ENCODE measurements at regions not wholly inside any gene's neighbourhood (a gene's known extent, or its start where the extent isn't known, plus 50 kb on each side); places are given as distances from the start of the nearest gene placed in this dataset.

DNA sequence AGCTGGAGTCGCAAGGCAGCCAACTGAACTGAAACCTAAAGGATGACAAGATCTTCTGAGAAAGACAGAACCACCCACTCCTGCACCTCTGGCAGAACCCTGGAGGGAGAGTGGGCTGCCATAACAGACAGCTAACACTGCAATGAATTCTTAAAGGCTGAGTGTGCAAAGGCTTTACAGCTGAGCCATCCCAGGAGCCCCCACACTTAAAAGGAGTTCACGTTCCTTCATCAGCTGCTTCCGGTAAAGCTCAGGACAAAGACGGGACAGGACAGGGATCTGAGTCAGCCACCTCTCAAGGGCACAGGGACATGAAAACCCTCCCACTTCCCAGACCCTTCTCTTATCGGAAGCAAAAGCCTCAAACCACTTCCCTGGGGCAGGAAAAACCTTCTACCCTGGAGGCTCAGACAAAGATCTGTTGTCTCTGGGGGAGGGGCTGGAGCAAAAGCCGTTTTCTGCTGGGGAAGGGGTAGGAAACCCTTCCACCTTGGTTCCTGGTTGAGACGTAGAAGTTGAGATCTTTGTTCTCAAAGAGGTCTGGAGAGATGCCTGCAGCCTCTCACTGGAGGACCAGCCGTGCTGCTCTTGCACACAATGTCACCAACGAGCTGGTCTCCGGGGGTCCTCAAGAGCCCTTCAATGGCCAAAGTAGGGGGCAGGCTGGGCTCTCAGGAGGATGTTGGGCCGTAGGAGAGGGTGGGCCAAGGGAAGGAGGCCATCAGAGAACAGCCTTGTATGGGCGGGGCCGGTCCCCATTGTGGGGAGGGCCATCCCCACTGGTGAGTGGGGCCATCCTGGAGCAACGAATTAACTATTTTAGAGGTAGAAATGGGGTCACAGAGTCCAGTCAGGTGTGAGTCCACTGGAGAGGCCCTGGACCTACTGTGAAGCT is 452.4 kb downstream of the PTPRU start:
- TF ChIP-seq POLR2A (IDR thresholded peaks at IDR 0.05) = no peak
- TF ChIP-seq, protein P1, sequence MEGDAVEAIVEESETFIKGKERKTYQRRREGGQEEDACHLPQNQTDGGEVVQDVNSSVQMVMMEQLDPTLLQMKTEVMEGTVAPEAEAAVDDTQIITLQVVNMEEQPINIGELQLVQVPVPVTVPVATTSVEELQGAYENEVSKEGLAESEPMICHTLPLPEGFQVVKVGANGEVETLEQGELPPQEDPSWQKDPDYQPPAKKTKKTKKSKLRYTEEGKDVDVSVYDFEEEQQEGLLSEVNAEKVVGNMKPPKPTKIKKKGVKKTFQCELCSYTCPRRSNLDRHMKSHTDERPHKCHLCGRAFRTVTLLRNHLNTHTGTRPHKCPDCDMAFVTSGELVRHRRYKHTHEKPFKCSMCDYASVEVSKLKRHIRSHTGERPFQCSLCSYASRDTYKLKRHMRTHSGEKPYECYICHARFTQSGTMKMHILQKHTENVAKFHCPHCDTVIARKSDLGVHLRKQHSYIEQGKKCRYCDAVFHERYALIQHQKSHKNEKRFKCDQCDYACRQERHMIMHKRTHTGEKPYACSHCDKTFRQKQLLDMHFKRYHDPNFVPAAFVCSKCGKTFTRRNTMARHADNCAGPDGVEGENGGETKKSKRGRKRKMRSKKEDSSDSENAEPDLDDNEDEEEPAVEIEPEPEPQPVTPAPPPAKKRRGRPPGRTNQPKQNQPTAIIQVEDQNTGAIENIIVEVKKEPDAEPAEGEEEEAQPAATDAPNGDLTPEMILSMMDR (IDR thresholded peaks at IDR 0.05) = no peak
- TF ChIP-seq EP300 (IDR thresholded peaks at IDR 0.05) = no peak
- no peak for TF ChIP-seq POLR2AphosphoS5 (IDR thresholded peaks at IDR 0.05)
- 41 to 52% methylated on average over 10 to 13 of the region's 14 CpGs for WGBS, 2 donors
- Histone ChIP-seq H3K4me3 (no peak overlapping the region), H3K4me1 (no peaks in the 10 kb centered on the region), H3K27ac (no peak overlapping the region), H3K9me3 (no peaks in the 10 kb centered on the region), H3K36me3 (no peaks in the 10 kb centered on the region), H3K27me3 (peaks cover 0 to 4% (median 0%) of the 10 kb centered on the region in 4 donors)
- peak in 1 of 2 donors; percentile 11 for DNase-seq
- no peak for ATAC-seq (ENCODE audit: low FRiP score in 2 of 2)

DNA sequence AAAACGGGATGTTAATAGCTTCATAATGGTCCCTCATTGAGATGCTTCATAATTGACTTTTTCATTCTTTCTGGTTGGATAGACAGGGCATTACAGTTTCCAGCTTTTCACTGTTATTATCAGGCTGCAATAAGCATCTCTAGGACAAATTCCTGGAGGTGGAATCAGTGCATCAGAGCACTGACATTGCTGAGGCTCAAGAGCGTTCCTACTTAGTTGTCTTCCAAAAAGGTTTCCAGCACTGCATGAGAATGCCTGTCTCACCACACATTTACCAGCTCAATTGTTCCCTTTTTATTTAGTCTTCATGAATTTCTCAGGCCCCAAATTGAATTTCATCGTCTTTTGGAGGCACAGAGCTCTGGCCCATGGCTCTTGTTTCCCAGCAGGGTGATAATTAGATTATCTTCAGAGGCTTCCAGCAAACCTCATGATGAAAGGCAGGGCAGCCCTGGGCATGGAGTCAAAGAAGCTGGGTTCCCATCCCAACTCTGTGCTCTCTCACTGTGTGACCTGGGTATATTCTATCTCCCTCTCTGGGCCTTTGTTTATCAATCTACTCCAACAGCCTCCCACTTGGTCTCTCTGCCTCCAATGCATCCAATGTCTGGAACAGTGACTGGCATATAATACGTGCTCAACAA is 451.4 kb downstream of the PTPRU start:
- no peaks in the 10 kb centered on the region for H3K9me3 ChIP-seq
- H3K4me3 ChIP-seq = no peak overlapping the region
- H3K27me3 ChIP-seq = peaks cover 0 to 4% (median 0%) of the 10 kb centered on the region in 4 donors
- no peaks in the 10 kb centered on the region for H3K4me1 ChIP-seq
- no peak for TF ChIP-seq POLR2AphosphoS5 (IDR thresholded peaks at IDR 0.05)
- TF ChIP-seq, protein P1 (IDR thresholded peaks at IDR 0.05) = no peak
- TF ChIP-seq POLR2A (IDR thresholded peaks at IDR 0.05) = no peak
- no peak for TF ChIP-seq EP300 (IDR thresholded peaks at IDR 0.05)
- WGBS, 2 donors = 58 to 76% methylated on average over 4 of the region's 4 CpGs
- no peak overlapping the region for H3K27ac ChIP-seq
- DNase-seq = peak in 1 of 2 donors; percentile 9
- no peaks in the 10 kb centered on the region for H3K36me3 ChIP-seq
- ATAC-seq (ENCODE audit: low FRiP score in 2 of 2) = no peak

DNA sequence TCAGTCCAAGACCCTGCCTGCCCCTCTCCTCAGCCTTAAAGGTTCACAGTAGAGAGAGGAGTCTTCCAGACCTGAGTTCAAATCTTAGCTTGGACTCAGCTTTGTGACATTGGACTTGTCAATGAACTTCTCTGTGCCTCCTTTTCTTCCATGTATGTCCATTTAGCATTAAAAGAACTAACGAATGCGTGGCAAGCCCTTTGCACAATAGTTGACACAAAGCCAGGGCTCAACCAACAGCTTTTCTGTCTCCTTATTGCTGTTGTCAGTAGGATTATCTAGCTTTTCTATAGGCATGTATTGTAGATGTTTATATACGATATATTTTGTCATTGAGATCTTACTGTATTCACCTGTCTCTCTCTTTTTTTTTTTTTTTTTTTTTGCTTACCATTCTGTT is 450.8 kb downstream of the PTPRU start:
- DNase-seq = no peak
- no peak for TF ChIP-seq POLR2A (IDR thresholded peaks at IDR 0.05)
- TF ChIP-seq POLR2AphosphoS5 (IDR thresholded peaks at IDR 0.05) = no peak
- no peak for TF ChIP-seq EP300 (IDR thresholded peaks at IDR 0.05)
- TF ChIP-seq, protein P1 (IDR thresholded peaks at IDR 0.05) = no peak
- H3K9me3 ChIP-seq = no peaks in the 10 kb centered on the region
- 68 to 72% methylated on average over 3 of the region's 3 CpGs for WGBS, 2 donors
- H3K4me1 ChIP-seq = no peaks in the 10 kb centered on the region
- peaks cover 0 to 4% (median 0%) of the 10 kb centered on the region in 4 donors for H3K27me3 ChIP-seq
- no peaks in the 10 kb centered on the region for H3K36me3 ChIP-seq
- ATAC-seq (ENCODE audit: low FRiP score in 2 of 2) = no peak
- no peak overlapping the region for H3K4me3 ChIP-seq
- H3K27ac ChIP-seq = no peak overlapping the region

DNA sequence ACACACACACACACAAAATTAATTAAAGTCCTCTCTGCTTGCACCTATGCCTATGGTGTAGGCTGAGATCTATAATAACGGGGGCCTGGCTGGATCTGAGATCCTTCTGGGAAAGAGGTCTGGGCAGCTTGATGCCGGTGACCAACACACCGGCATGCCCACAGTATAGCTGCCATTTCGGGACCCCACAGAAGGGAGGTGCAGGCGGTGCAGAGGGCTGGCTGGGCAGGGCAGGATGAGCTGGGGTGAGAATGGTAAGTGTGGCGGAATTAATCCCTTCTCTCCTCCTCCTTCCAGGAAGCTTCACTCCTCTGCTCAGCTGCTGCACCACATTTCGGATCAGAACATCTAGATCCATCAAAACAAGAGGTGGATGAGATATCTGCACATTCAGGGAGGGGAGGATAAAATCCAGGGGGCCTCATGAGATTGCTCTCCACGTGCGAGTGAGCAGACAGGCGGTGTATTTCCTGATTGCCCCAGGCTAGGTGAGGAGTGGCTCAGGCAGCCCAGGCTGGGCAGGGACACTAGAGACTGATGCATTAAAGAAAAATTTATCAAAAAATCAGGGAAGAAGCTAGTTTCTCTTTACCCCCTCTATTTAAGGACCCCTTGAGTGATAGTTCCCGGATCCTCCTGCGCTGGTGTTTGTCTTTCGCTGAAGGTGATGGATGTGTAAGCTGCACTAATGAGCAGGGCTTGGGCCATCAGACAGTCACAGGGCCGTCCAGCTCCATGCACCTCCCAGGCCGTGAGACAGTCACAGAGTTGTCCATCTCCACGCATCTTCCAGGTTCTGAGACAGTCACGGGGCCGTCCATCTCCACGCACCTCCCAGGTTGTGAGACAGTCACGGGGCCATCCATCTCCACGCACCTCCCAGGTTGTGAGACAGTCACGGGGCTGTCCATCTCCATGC is 449.9 kb downstream of the PTPRU start:
- ATAC-seq (ENCODE audit: low FRiP score in 2 of 2) (no peak), DNase-seq (peak in 1 of 2 donors; percentile 10)
- WGBS, 2 donors = 60 to 61% methylated on average over 19 to 22 of the region's 22 CpGs
- Histone ChIP-seq H3K4me3 (no peak overlapping the region), H3K4me1 (no peaks in the 10 kb centered on the region), H3K9me3 (no peaks in the 10 kb centered on the region), H3K27ac (no peak overlapping the region), H3K36me3 (no peaks in the 10 kb centered on the region), H3K27me3 (peaks cover 0 to 4% (median 0%) of the 10 kb centered on the region in 4 donors)
- no peak for TF ChIP-seq POLR2A (IDR thresholded peaks at IDR 0.05)

DNA sequence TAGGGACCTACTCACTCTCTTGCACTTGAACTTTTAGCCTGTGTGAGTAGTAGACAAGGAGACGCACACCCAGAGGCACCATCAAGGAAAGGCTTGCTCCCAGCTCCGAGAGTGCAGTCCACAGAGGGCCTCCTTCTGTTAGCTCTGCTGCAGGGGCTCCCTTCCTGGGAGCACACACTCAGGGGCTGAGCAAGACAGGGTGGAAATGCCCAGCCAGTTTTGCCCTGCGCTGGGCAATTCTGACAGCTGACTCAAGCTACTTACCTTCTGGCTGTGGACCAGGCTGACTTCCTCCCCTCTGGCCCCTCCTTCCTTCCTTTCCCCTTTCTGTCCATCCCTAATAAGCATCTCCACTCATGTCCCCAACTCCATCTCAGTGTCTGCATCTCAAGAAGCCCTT is 449.1 kb downstream of the PTPRU start:
- WGBS, 2 donors = 39 to 63% methylated on average over 2 to 3 of the region's 3 CpGs
- no peaks in the 10 kb centered on the region for H3K27me3 ChIP-seq
- TF ChIP-seq POLR2A (IDR thresholded peaks at IDR 0.05) (no peak), EP300 (IDR thresholded peaks at IDR 0.05) (no peak), POLR2AphosphoS5 (IDR thresholded peaks at IDR 0.05) (no peak)
- TF ChIP-seq, protein P1 (IDR thresholded peaks at IDR 0.05) = no peak

More for the DNA sequence above, 449.1 kb downstream of the PTPRU start:
- H3K27ac ChIP-seq = no peak overlapping the region
- no peak overlapping the region for H3K4me3 ChIP-seq
- no peaks in the 10 kb centered on the region for H3K9me3 ChIP-seq
- DNase-seq (peak in 1 of 2 donors; percentile 12), ATAC-seq (ENCODE audit: low FRiP score in 2 of 2) (no peak)
- no peaks in the 10 kb centered on the region for H3K4me1 ChIP-seq
- H3K36me3 ChIP-seq = no peaks in the 10 kb centered on the region

Data from upper lobe of left lung (tissue), 6 donors.